ENCODE measurements at regions not wholly inside any gene's neighbourhood (a gene's known extent, or its start where the extent isn't known, plus 50 kb on each side); places are given as distances from the start of the nearest gene placed in this dataset.

DNA sequence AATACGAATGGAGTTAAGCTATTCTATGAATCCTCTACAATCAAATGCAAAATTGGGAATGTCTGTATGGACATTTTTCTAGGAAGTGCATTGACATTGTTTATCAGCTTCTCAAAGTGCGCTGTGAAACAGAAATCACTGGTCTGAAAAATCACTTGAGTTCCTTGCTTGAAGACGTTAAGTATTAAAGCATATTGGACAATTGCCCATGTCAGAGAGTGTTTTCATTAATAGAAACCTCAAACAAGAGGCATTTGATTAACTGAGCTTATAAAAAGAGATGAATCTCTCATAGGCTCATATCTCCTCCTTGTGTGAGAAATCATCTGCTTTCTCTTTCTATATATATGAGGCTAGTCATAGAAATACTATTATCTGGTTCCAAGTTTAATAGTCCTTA is 692.1 kb upstream of the POU3F4 start:
- no peak for TF ChIP-seq POLR2A (IDR thresholded peaks at IDR 0.05)
- TF ChIP-seq, protein P1, sequence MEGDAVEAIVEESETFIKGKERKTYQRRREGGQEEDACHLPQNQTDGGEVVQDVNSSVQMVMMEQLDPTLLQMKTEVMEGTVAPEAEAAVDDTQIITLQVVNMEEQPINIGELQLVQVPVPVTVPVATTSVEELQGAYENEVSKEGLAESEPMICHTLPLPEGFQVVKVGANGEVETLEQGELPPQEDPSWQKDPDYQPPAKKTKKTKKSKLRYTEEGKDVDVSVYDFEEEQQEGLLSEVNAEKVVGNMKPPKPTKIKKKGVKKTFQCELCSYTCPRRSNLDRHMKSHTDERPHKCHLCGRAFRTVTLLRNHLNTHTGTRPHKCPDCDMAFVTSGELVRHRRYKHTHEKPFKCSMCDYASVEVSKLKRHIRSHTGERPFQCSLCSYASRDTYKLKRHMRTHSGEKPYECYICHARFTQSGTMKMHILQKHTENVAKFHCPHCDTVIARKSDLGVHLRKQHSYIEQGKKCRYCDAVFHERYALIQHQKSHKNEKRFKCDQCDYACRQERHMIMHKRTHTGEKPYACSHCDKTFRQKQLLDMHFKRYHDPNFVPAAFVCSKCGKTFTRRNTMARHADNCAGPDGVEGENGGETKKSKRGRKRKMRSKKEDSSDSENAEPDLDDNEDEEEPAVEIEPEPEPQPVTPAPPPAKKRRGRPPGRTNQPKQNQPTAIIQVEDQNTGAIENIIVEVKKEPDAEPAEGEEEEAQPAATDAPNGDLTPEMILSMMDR (IDR thresholded peaks at IDR 0.05), result no peak
